Mesendoderm (in vitro differentiated cells): ENCODE measurements at regions not wholly inside any gene's neighbourhood (a gene's known extent, or its start where the extent isn't known, plus 50 kb on each side); places are given as distances from the start of the nearest gene placed in this dataset.
A peak's percentile ranks its signal among the peaks of the same experiment; 100 is the strongest.

Experiments used
- DNase-seq: peaks from one replicate; pipeline ENCODE4 v3.0.0; 2013
- H2AK5ac ChIP-seq: 2 replicates; pipeline ENCODE4 v1.6.1; 2013; ENCODE audit warnings: low read length, inconsistent platforms
- H2BK120ac ChIP-seq: 2 replicates; pipeline ENCODE4 v1.6.1; 2013; ENCODE audit warnings: low read depth, mild to moderate bottlenecking, low read length, moderate library complexity, mixed read lengths
- H2BK15ac ChIP-seq: replicated peaks from 2 replicates; pipeline ENCODE4 v1.6.1; 2013; ENCODE audit warnings: low read depth, mild to moderate bottlenecking, moderate library complexity
- H2BK5ac ChIP-seq: 2 replicates; pipeline ENCODE4 v1.6.1; 2013; ENCODE audit warnings: low read length, inconsistent platforms
- H3K18ac ChIP-seq: 2 replicates; pipeline ENCODE4 v1.6.1; 2013; ENCODE audit warnings: mild to moderate bottlenecking, low read length, mixed read lengths
- H3K23ac ChIP-seq: one replicate; pipeline ENCODE4 v1.6.1; 2013; ENCODE audit warnings: low read length
- H3K27ac ChIP-seq: 2 replicates; pipeline ENCODE4 v1.5.1; 2013; ENCODE audit warnings: low read depth, mild to moderate bottlenecking, inconsistent platforms, low read length, moderate library complexity
- H3K27me3 ChIP-seq: 2 replicates; pipeline ENCODE4 v1.6.1; 2013; ENCODE audit warnings: low read length, control low read depth, mild to moderate bottlenecking, inconsistent platforms; ENCODE audit not compliant: insufficient read depth, poor library complexity
- H3K36me3 ChIP-seq: 2 replicates; pipeline ENCODE4 v1.6.1; 2013; ENCODE audit warnings: low read length, inconsistent platforms; ENCODE audit not compliant: control insufficient read depth, insufficient read depth
- H3K4ac ChIP-seq: one replicate; pipeline ENCODE4 v1.6.1; 2013; ENCODE audit warnings: low read depth, mild to moderate bottlenecking, low read length, moderate library complexity
- H3K4me1 ChIP-seq: 2 replicates; pipeline ENCODE4 v1.6.1; 2013; ENCODE audit warnings: low read depth, low read length, inconsistent platforms; ENCODE audit not compliant: control insufficient read depth
- H3K4me2 ChIP-seq: 2 replicates; pipeline ENCODE4 v1.6.1; 2013; ENCODE audit warnings: low read length
- H3K4me3 ChIP-seq: 2 replicates; pipeline ENCODE4 v1.5.1; 2013; ENCODE audit warnings: mild to moderate bottlenecking, low read length
- H3K56ac ChIP-seq: one replicate; pipeline ENCODE4 v1.6.1; 2013; ENCODE audit warnings: low read length
- H3K79me1 ChIP-seq: 2 replicates; pipeline ENCODE4 v1.6.1; 2013; ENCODE audit warnings: low read length, inconsistent platforms
- H3K79me2 ChIP-seq: 2 replicates; pipeline ENCODE4 v1.6.1; 2013; ENCODE audit warnings: mild to moderate bottlenecking, low read length; ENCODE audit not compliant: control insufficient read depth, insufficient read depth
- H3K9ac ChIP-seq: 2 replicates; pipeline ENCODE4 v1.6.1; 2013; ENCODE audit warnings: low read length, inconsistent platforms
- H4K5ac ChIP-seq: one replicate; pipeline ENCODE4 v1.6.1; 2013; ENCODE audit warnings: low read length
- H4K8ac ChIP-seq: one replicate; pipeline ENCODE4 v1.6.1; 2013; ENCODE audit warnings: low read depth, mild to moderate bottlenecking, control low read depth, low read length, moderate library complexity
- WGBS: extraction: QIAGEN DNeasy Blood & Tissue Kit; methylation state at CpG from one replicate; pipeline ENCODE4 v1.1.7; 2013; ENCODE audit warnings: low lambda C conversion rate, missing lambda C conversion rate; ENCODE audit not compliant: insufficient coverage; ENCODE audit errors: extremely low coverage; 5-methylcytosine and 5-hydroxymethylcytosine counted together

GRCh38 chr12:74781991-74782485 is 244.4 kb downstream of the ATXN7L3B start:
- no peak overlapping the region for H4K8ac ChIP-seq
- no peak overlapping the region for H2BK5ac ChIP-seq
- no CpG with 5 or more reads among the region's 1 CpG for WGBS
- no peaks in the 10 kb centered on the region for H3K79me2 ChIP-seq
- no peak overlapping the region for H3K4me2 ChIP-seq
- no peak overlapping the region for H3K23ac ChIP-seq
- no peak overlapping the region for H2BK120ac ChIP-seq
- H3K27ac ChIP-seq, result no peak overlapping the region
- H3K56ac ChIP-seq, result no peak overlapping the region
- H3K36me3 ChIP-seq, result no peaks in the 10 kb centered on the region
- no peak overlapping the region for H4K5ac ChIP-seq
- no peak for DNase-seq
- H3K4me3 ChIP-seq, result no peak overlapping the region
- no peak overlapping the region for H3K4ac ChIP-seq
- H3K79me1 ChIP-seq, result no peaks in the 10 kb centered on the region
- no peak overlapping the region for H3K18ac ChIP-seq
- H2BK15ac ChIP-seq, result no peak overlapping the region
- no peaks in the 10 kb centered on the region for H3K4me1 ChIP-seq
- no peaks in the 10 kb centered on the region for H3K27me3 ChIP-seq
- H3K9ac ChIP-seq, result no peak overlapping the region
- H2AK5ac ChIP-seq, result no peak overlapping the region

GRCh38 chr12:74790931-74791330 is 253.3 kb downstream of the ATXN7L3B start:
- H3K79me2 ChIP-seq, result no peaks in the 10 kb centered on the region
- H3K23ac ChIP-seq, result no peak overlapping the region
- no peaks in the 10 kb centered on the region for H3K27me3 ChIP-seq
- H3K9ac ChIP-seq, result no peak overlapping the region
- H4K5ac ChIP-seq, result no peak overlapping the region
- no peak overlapping the region for H2BK5ac ChIP-seq
- no peaks in the 10 kb centered on the region for H3K36me3 ChIP-seq
- H2AK5ac ChIP-seq, result no peak overlapping the region
- no peak overlapping the region for H3K4ac ChIP-seq
- no peak overlapping the region for H4K8ac ChIP-seq
- no peak overlapping the region for H3K4me2 ChIP-seq
- no peak overlapping the region for H3K4me3 ChIP-seq
- no peaks in the 10 kb centered on the region for H3K79me1 ChIP-seq
- no peak overlapping the region for H2BK15ac ChIP-seq
- no peak overlapping the region for H3K18ac ChIP-seq
- H3K4me1 ChIP-seq, result no peaks in the 10 kb centered on the region
- H3K27ac ChIP-seq, result no peak overlapping the region
- DNase-seq, result no peak
- no peak overlapping the region for H2BK120ac ChIP-seq
- no peak overlapping the region for H3K56ac ChIP-seq
- no CpG with 5 or more reads among the region's 6 CpGs for WGBS

GRCh38 chr12:74791365-74791764 is 253.7 kb downstream of the ATXN7L3B start:
- WGBS, result no CpG with 5 or more reads among the region's 1 CpG
- no peak overlapping the region for H3K4ac ChIP-seq

GRCh38 chr12:74794522-74794921 is 256.9 kb downstream of the ATXN7L3B start:
- WGBS, result no CpG with 5 or more reads among the region's 4 CpGs
- Histone ChIP-seq H2BK15ac (no peak overlapping the region), H3K4me1 (no peaks in the 10 kb centered on the region), H3K18ac (no peak overlapping the region), H3K4me3 (no peak overlapping the region), H3K79me1 (no peaks in the 10 kb centered on the region), H2BK5ac (no peak overlapping the region), H4K5ac (no peak overlapping the region), H3K36me3 (no peaks in the 10 kb centered on the region), H4K8ac (no peak overlapping the region), H3K27me3 (no peaks in the 10 kb centered on the region), H3K27ac (no peak overlapping the region), H3K9ac (no peak overlapping the region), H3K56ac (no peak overlapping the region), H3K4ac (no peak overlapping the region), H2BK120ac (no peak overlapping the region), H3K23ac (no peak overlapping the region), H2AK5ac (no peak overlapping the region), H3K4me2 (no peak overlapping the region), H3K79me2 (no peaks in the 10 kb centered on the region)
- DNase-seq, result no peak

More at GRCh38 chr12:74791365-74791764, 253.7 kb downstream of the ATXN7L3B start:
- Histone ChIP-seq H2BK15ac (no peak overlapping the region), H2AK5ac (no peak overlapping the region), H3K23ac (no peak overlapping the region), H3K79me2 (no peaks in the 10 kb centered on the region), H3K36me3 (no peaks in the 10 kb centered on the region), H3K4me3 (no peak overlapping the region), H3K9ac (no peak overlapping the region), H3K27me3 (no peaks in the 10 kb centered on the region), H2BK120ac (no peak overlapping the region), H3K18ac (no peak overlapping the region), H3K4me1 (no peaks in the 10 kb centered on the region), H3K79me1 (no peaks in the 10 kb centered on the region), H3K4me2 (no peak overlapping the region), H4K8ac (no peak overlapping the region), H3K27ac (no peak overlapping the region), H4K5ac (no peak overlapping the region), H3K56ac (no peak overlapping the region), H2BK5ac (no peak overlapping the region)
- DNase-seq, result peak; percentile 21

GRCh38 chr12:74801625-74802024 is 264.0 kb downstream of the ATXN7L3B start:
- no peak overlapping the region for H3K4ac ChIP-seq
- no peak overlapping the region for H3K18ac ChIP-seq
- H3K27me3 ChIP-seq, result no peaks in the 10 kb centered on the region
- H3K4me1 ChIP-seq, result no peaks in the 10 kb centered on the region
- H3K79me1 ChIP-seq, result no peaks in the 10 kb centered on the region
- no peak overlapping the region for H2AK5ac ChIP-seq
- H3K23ac ChIP-seq, result no peak overlapping the region
- H3K4me3 ChIP-seq, result no peak overlapping the region
- H3K56ac ChIP-seq, result no peak overlapping the region
- no peak overlapping the region for H4K8ac ChIP-seq
- no CpG with 5 or more reads among the region's 2 CpGs for WGBS
- H3K79me2 ChIP-seq, result no peaks in the 10 kb centered on the region
- H2BK15ac ChIP-seq, result no peak overlapping the region
- H3K4me2 ChIP-seq, result no peak overlapping the region
- no peak overlapping the region for H2BK5ac ChIP-seq
- DNase-seq, result no peak
- H3K36me3 ChIP-seq, result no peaks in the 10 kb centered on the region
- no peak overlapping the region for H2BK120ac ChIP-seq
- no peak overlapping the region for H3K27ac ChIP-seq
- no peak overlapping the region for H3K9ac ChIP-seq
- H4K5ac ChIP-seq, result no peak overlapping the region

- Histone ChIP-seq H3K4me2 (no peak overlapping the region), H4K8ac (no peak overlapping the region), H3K4me3 (no peak overlapping the region), H2BK5ac (no peak overlapping the region), H3K9ac (no peak overlapping the region), H3K18ac (no peak overlapping the region), H3K79me2 (no peaks in the 10 kb centered on the region), H2AK5ac (no peak overlapping the region), H2BK120ac (no peak overlapping the region), H2BK15ac (no peak overlapping the region), H3K4ac (no peak overlapping the region), H3K23ac (no peak overlapping the region), H3K27ac (no peak overlapping the region), H3K27me3 (no peaks in the 10 kb centered on the region), H4K5ac (no peak overlapping the region), H3K36me3 (no peaks in the 10 kb centered on the region), H3K56ac (no peak overlapping the region), H3K79me1 (no peaks in the 10 kb centered on the region), H3K4me1 (no peaks in the 10 kb centered on the region)
- peak; percentile 7 for DNase-seq
- WGBS, result no CpG with 5 or more reads among the region's 10 CpGs
Observed at GRCh38 chr12:74816398-74817175, 279.0 kb downstream of the ATXN7L3B start.
